ENCODE measurements at regions not wholly inside any gene's neighbourhood (a gene's known extent, or its start where the extent isn't known, plus 50 kb on each side); places are given as distances from the start of the nearest gene placed in this dataset.

DNA sequence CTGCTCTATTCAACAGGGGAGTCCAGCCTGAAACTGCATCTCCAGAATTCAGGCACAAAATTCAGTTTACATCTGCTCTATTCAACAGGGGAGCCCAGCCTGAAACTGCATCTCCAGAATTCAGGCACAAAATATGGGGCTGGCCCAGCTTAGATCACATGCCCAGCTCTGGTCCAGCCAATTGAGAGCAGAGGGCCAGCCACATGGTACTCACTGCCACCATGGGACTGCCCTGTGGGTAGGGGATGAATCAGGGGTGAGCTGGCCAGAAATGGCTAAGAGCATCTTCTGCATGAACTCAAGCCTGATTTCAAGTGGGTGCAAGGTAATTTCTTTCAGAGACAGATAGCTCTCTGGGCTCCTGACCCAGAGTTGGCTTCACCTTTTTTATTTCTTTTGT lies 156.6 kb upstream of the LYZL2 start:
- no peak overlapping the region for H3K27ac ChIP-seq (ENCODE audit: low read length)
- TF ChIP-seq EP300 (conservative IDR thresholded peaks at IDR 0.05; ENCODE audit: poor library complexity, severe bottlenecking): no peak
- TF ChIP-seq, protein P1, sequence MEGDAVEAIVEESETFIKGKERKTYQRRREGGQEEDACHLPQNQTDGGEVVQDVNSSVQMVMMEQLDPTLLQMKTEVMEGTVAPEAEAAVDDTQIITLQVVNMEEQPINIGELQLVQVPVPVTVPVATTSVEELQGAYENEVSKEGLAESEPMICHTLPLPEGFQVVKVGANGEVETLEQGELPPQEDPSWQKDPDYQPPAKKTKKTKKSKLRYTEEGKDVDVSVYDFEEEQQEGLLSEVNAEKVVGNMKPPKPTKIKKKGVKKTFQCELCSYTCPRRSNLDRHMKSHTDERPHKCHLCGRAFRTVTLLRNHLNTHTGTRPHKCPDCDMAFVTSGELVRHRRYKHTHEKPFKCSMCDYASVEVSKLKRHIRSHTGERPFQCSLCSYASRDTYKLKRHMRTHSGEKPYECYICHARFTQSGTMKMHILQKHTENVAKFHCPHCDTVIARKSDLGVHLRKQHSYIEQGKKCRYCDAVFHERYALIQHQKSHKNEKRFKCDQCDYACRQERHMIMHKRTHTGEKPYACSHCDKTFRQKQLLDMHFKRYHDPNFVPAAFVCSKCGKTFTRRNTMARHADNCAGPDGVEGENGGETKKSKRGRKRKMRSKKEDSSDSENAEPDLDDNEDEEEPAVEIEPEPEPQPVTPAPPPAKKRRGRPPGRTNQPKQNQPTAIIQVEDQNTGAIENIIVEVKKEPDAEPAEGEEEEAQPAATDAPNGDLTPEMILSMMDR (IDR thresholded peaks at IDR 0.05; ENCODE audit: poor library complexity, severe bottlenecking): no peak
- TF ChIP-seq, protein P2, sequence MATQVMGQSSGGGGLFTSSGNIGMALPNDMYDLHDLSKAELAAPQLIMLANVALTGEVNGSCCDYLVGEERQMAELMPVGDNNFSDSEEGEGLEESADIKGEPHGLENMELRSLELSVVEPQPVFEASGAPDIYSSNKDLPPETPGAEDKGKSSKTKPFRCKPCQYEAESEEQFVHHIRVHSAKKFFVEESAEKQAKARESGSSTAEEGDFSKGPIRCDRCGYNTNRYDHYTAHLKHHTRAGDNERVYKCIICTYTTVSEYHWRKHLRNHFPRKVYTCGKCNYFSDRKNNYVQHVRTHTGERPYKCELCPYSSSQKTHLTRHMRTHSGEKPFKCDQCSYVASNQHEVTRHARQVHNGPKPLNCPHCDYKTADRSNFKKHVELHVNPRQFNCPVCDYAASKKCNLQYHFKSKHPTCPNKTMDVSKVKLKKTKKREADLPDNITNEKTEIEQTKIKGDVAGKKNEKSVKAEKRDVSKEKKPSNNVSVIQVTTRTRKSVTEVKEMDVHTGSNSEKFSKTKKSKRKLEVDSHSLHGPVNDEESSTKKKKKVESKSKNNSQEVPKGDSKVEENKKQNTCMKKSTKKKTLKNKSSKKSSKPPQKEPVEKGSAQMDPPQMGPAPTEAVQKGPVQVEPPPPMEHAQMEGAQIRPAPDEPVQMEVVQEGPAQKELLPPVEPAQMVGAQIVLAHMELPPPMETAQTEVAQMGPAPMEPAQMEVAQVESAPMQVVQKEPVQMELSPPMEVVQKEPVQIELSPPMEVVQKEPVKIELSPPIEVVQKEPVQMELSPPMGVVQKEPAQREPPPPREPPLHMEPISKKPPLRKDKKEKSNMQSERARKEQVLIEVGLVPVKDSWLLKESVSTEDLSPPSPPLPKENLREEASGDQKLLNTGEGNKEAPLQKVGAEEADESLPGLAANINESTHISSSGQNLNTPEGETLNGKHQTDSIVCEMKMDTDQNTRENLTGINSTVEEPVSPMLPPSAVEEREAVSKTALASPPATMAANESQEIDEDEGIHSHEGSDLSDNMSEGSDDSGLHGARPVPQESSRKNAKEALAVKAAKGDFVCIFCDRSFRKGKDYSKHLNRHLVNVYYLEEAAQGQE (IDR thresholded peaks at IDR 0.05; ENCODE audit: borderline replicate concordance): no peak
- no peak for TF ChIP-seq SMC3 (conservative IDR thresholded peaks at IDR 0.05; ENCODE audit: poor library complexity)
- TF ChIP-seq TAF1 (IDR thresholded peaks at IDR 0.05; ENCODE audit: low read depth): no peak
- TF ChIP-seq RAD21 (conservative IDR thresholded peaks at IDR 0.05): no peak
- no peak for TF ChIP-seq MXI1 (conservative IDR thresholded peaks at IDR 0.05; ENCODE audit: poor library complexity, severe bottlenecking)
- TF ChIP-seq EZH2 (IDR thresholded peaks at IDR 0.05; ENCODE audit: borderline replicate concordance, insufficient read depth, low read length, poor library complexity, severe bottlenecking): no peak
- TF ChIP-seq POLR2AphosphoS5 (IDR thresholded peaks at IDR 0.05): no peak
- H3K9ac ChIP-seq (ENCODE audit: low read length): no peak overlapping the region

DNA sequence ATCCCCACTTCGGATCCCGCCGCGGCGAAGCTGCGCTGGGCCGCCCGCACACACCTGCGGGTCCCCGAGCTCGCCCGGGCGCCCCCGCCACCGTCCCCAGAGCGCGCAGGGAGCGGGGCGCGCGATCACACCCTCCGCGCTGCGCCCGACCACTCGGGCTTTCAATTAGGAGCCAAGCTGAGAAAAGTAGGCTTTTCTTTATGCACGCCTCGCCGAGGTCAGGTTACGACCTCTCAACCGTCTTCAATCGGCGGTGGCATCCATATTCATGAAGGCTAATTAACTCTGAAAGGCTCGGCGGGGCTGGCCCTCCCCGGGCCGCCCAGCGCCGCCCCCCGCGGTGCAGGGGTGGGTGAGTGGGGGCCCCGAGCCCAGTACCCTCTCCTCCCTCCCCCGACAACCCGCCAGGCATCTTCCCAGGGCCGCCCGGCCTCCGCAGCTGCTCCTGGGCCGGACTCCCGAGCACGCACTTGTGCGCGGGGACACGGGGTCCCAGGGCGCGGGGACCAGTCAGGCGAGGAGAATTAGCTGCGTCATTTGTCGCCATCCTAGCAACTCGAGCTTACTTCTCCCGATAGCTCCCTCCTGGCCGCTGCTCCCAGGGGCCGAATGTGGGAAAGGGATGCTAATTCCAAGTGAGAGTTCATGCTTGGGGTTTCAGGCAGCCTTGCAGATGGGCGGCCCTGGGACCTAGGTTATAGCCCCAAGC lies 155.5 kb upstream of the LYZL2 start:
- peak overlapping the region; percentile 95 for H3K4me2 ChIP-seq (ENCODE audit: low read length)
- no peaks in the 10 kb centered on the region for H3K9me3 ChIP-seq (ENCODE audit: low read length)
- no peaks in the 10 kb centered on the region for H4K20me1 ChIP-seq (ENCODE audit: insufficient read depth)
- TF ChIP-seq TAF1 (IDR thresholded peaks at IDR 0.05; ENCODE audit: low read depth) (no peak), SMC3 (conservative IDR thresholded peaks at IDR 0.05; ENCODE audit: poor library complexity) (peak; percentile 56), MXI1 (conservative IDR thresholded peaks at IDR 0.05; ENCODE audit: poor library complexity, severe bottlenecking) (peak; percentile 70), EZH2 (IDR thresholded peaks at IDR 0.05; ENCODE audit: borderline replicate concordance, insufficient read depth, low read length, poor library complexity, severe bottlenecking) (no peak), RAD21 (conservative IDR thresholded peaks at IDR 0.05) (peak; percentile 45), EP300 (conservative IDR thresholded peaks at IDR 0.05; ENCODE audit: poor library complexity, severe bottlenecking) (peak; percentile 16), POLR2AphosphoS5 (IDR thresholded peaks at IDR 0.05) (no peak)
- TF ChIP-seq, protein P2 (IDR thresholded peaks at IDR 0.05; ENCODE audit: borderline replicate concordance): no peak
- TF ChIP-seq, protein P1 (IDR thresholded peaks at IDR 0.05; ENCODE audit: poor library complexity, severe bottlenecking): no peak
- H3K9ac ChIP-seq (ENCODE audit: low read length): peak overlapping the region; percentile 63
- no peaks in the 10 kb centered on the region for H3K36me3 ChIP-seq (ENCODE audit: insufficient read depth, low read length)
- H3K27ac ChIP-seq (ENCODE audit: low read length): peak overlapping the region; percentile 8
- no peaks in the 10 kb centered on the region for H3K9me2 ChIP-seq (ENCODE audit: insufficient read depth, low read length)
- H2AFZ ChIP-seq (ENCODE audit: low read depth, low read length): peak overlapping the region; percentile 54
- peak overlapping the region; percentile 81 for H3K4me3 ChIP-seq (ENCODE audit: low read length)
- H3K79me2 ChIP-seq (replicated peaks; ENCODE audit: insufficient read depth, low read length): no peaks in the 10 kb centered on the region
- H3K27me3 ChIP-seq (ENCODE audit: insufficient read depth, low read depth, low read length): no peaks in the 10 kb centered on the region
- H3F3A ChIP-seq (ENCODE audit: insufficient read depth, low read length, poor library complexity, severe bottlenecking): no peaks in the 10 kb centered on the region

More for the DNA sequence above, 156.6 kb upstream of the LYZL2 start:
- H2AFZ ChIP-seq (ENCODE audit: low read depth, low read length): no peak overlapping the region
- no peaks in the 10 kb centered on the region for H3K79me2 ChIP-seq (replicated peaks; ENCODE audit: insufficient read depth, low read length)
- H3K9me2 ChIP-seq (ENCODE audit: insufficient read depth, low read length): no peaks in the 10 kb centered on the region
- H3K27me3 ChIP-seq (ENCODE audit: insufficient read depth, low read depth, low read length): no peaks in the 10 kb centered on the region
- no peak overlapping the region for H3K4me3 ChIP-seq (ENCODE audit: low read length)
- H3F3A ChIP-seq (ENCODE audit: insufficient read depth, low read length, poor library complexity, severe bottlenecking): no peaks in the 10 kb centered on the region
- H3K36me3 ChIP-seq (ENCODE audit: insufficient read depth, low read length): no peaks in the 10 kb centered on the region
- H4K20me1 ChIP-seq (ENCODE audit: insufficient read depth): no peaks in the 10 kb centered on the region
- no peaks in the 10 kb centered on the region for H3K9me3 ChIP-seq (ENCODE audit: low read length)
- no peak overlapping the region for H3K4me2 ChIP-seq (ENCODE audit: low read length)
